ENCODE measurements at regions not wholly inside any gene's neighbourhood (a gene's known extent, or its start where the extent isn't known, plus 50 kb on each side); places are given as distances from the start of the nearest gene placed in this dataset.

GRCh38 chr2:147698166-147698565, 146.7 kb upstream of the ACVR2A start:
- no peak for DNase-seq (ENCODE audit: low spot score)
- no peak for TF ChIP-seq CTCF (IDR thresholded peaks at IDR 0.05; ENCODE audit: extremely low read depth, insufficient read depth, missing control alignments)
- in situ Hi-C loops (cut with MboI; ENCODE audit: low pct_unique_long_range_greater_than_20kb, low sequenced_read_pairs, unreplicated experiment) = no loop called here

- TF ChIP-seq CTCF (IDR thresholded peaks at IDR 0.05; ENCODE audit: extremely low read depth, insufficient read depth, missing control alignments) = no peak
- in situ Hi-C loops (cut with MboI; ENCODE audit: low pct_unique_long_range_greater_than_20kb, low sequenced_read_pairs, unreplicated experiment) = no loop called here
- no peak for DNase-seq (ENCODE audit: low spot score)
These were observed 148.4 kb upstream of the ACVR2A start for GRCh38 chr2:147696426-147696825.

GRCh38 chr2:147689220-147689909, 155.5 kb upstream of the ACVR2A start:
- TF ChIP-seq CTCF (IDR thresholded peaks at IDR 0.05; ENCODE audit: extremely low read depth, insufficient read depth, missing control alignments) = no peak

GRCh38 chr2:147688242-147688641, 156.6 kb upstream of the ACVR2A start:
- in situ Hi-C loops (cut with MboI; ENCODE audit: low pct_unique_long_range_greater_than_20kb, low sequenced_read_pairs, unreplicated experiment) = no loop called here
- no peak for DNase-seq (ENCODE audit: low spot score)
- no peak for TF ChIP-seq CTCF (IDR thresholded peaks at IDR 0.05; ENCODE audit: extremely low read depth, insufficient read depth, missing control alignments)

More at GRCh38 chr2:147689220-147689909, 155.5 kb upstream of the ACVR2A start:
- peak; percentile 75 for DNase-seq (ENCODE audit: low spot score)
- in situ Hi-C loops (cut with MboI; ENCODE audit: low pct_unique_long_range_greater_than_20kb, low sequenced_read_pairs, unreplicated experiment) = no loop called here

GRCh38 chr2:147686365-147686764, 158.5 kb upstream of the ACVR2A start:
- in situ Hi-C loops (cut with MboI; ENCODE audit: low pct_unique_long_range_greater_than_20kb, low sequenced_read_pairs, unreplicated experiment) = no loop called here
- no peak for TF ChIP-seq CTCF (IDR thresholded peaks at IDR 0.05; ENCODE audit: extremely low read depth, insufficient read depth, missing control alignments)
- no peak for DNase-seq (ENCODE audit: low spot score)

GRCh38 chr2:147684903-147685302, 159.9 kb upstream of the ACVR2A start:
- in situ Hi-C loops (cut with MboI; ENCODE audit: low pct_unique_long_range_greater_than_20kb, low sequenced_read_pairs, unreplicated experiment) = no loop called here
- TF ChIP-seq CTCF (IDR thresholded peaks at IDR 0.05; ENCODE audit: extremely low read depth, insufficient read depth, missing control alignments) = no peak
- DNase-seq (ENCODE audit: low spot score) = no peak

Measured in GM13977 (cell line).